T-cell (primary cell): ENCODE measurements at regions not wholly inside any gene's neighbourhood (a gene's known extent, or its start where the extent isn't known, plus 50 kb on each side); places are given as distances from the start of the nearest gene placed in this dataset.

Experiments
- ATAC-seq, 4 experiments: fragments of 200-7000 bp in 3 of 4; fragments of 150-1000 bp in 1 of 4; cut with Tn5 transposase; replicated peaks in 1 of 4; 1 replicate in 3 of 4; 2 replicates in 1 of 4; pipeline ENCODE4 v1.10.0; 2021; ENCODE audit warnings: moderate library complexity in 3 of 4, mild to moderate bottlenecking in 2 of 4, moderate number of reproducible peaks in 1 of 4
- CTCF ChIA-PET, 2 donors: fragments of 300-600 bp; sonication (Branson Sonifier 250); formaldehyde crosslinking; loops; one replicate each; lab custom pipeline; 2022; ENCODE audit warnings: antibody characterized with exemption in 2 of 2; lab: Charles Lee
- POLR2A ChIA-PET, 2 donors: fragments of 300-600 bp; sonication (Branson Sonifier 250); formaldehyde crosslinking; loops; one replicate each; lab custom pipeline; 2022; ENCODE audit warnings: antibody characterized with exemption in 2 of 2; lab: Charles Lee
- DNase-seq, 35 experiments: peaks; one replicate each; pipeline versions ENCODE4 v3.0.0 to v3.0.0-alpha.2; 2013 to 2023
- H3K27ac ChIP-seq: one replicate; pipeline ENCODE4 v1.5.1; 2013; ENCODE audit warnings: low read length
- H3K27me3 ChIP-seq, 2 experiments: replicated peaks in 1 of 2; 1 replicate in 1 of 2; 2 replicates in 1 of 2; pipeline versions ENCODE4 v1.6.1 to v1.7.0; 2013; ENCODE audit warnings: low read length in 1 of 2, mixed read lengths in 1 of 2; ENCODE audit not compliant: control insufficient read depth in 2 of 2, insufficient read depth in 2 of 2; ENCODE audit errors: extremely low read depth in 1 of 2
- H3K36me3 ChIP-seq, 2 donors: 1 replicate in 1 of 2; 2 replicates in 1 of 2; pipeline versions ENCODE4 v1.6.1 to v1.7.0; 2013; ENCODE audit warnings: low read length in 1 of 2; ENCODE audit not compliant: control insufficient read depth in 2 of 2, insufficient read depth in 1 of 2; ENCODE audit errors: extremely low read depth in 1 of 2
- H3K4me1 ChIP-seq, 2 experiments: 1 replicate in 1 of 2; 2 replicates in 1 of 2; pipeline versions ENCODE4 v1.6.1 to v1.7.0; 2013; ENCODE audit warnings: low read length in 2 of 2, mixed read lengths in 1 of 2; ENCODE audit not compliant: insufficient read depth in 2 of 2, control insufficient read depth in 1 of 2; ENCODE audit errors: extremely low read depth in 1 of 2
- H3K4me3 ChIP-seq, 2 donors: 1 replicate in 1 of 2; 2 replicates in 1 of 2; pipeline versions ENCODE4 v1.5.1 to v1.7.0; 2013; ENCODE audit warnings: mild to moderate bottlenecking in 2 of 2, low read length in 1 of 2, moderate library complexity in 1 of 2; ENCODE audit not compliant: control insufficient read depth in 1 of 2; ENCODE audit errors: extremely low read depth in 1 of 2
- H3K9me3 ChIP-seq: 2 replicates; pipeline ENCODE4 v1.7.0; 2013
- H3K27ac Mint-ChIP-seq, 2 donors: one replicate each; pipeline ENCODE4 v1.8.0; 2020 to 2021; ENCODE audit warnings: mild to moderate bottlenecking in 2 of 2, mixed read lengths in 2 of 2
- H3K27me3 Mint-ChIP-seq, 2 donors: one replicate each; pipeline ENCODE4 v1.8.0; 2021 to 2022; ENCODE audit warnings: mixed read lengths in 2 of 2
- H3K36me3 Mint-ChIP-seq: one replicate; pipeline ENCODE4 v1.8.0; 2021; ENCODE audit warnings: mixed read lengths
- H3K4me1 Mint-ChIP-seq, 3 donors: one replicate each; pipeline ENCODE4 v1.8.0; 2020 to 2022; ENCODE audit warnings: mixed read lengths in 3 of 3, mild to moderate bottlenecking in 1 of 3
- H3K4me3 Mint-ChIP-seq, 3 donors: one replicate each; pipeline ENCODE4 v1.8.0; 2020 to 2022; ENCODE audit warnings: mild to moderate bottlenecking in 3 of 3, mixed read lengths in 3 of 3, moderate library complexity in 3 of 3
- H3K9me3 Mint-ChIP-seq, 3 donors: one replicate each; pipeline ENCODE4 v1.8.0; 2020 to 2022; ENCODE audit warnings: mixed read lengths in 3 of 3
- WGBS: methylation state at CpG from one replicate; pipeline ENCODE4 v1.1.5; 2013; ENCODE audit warnings: missing lambda C conversion rate; ENCODE audit not compliant: insufficient coverage; 5-methylcytosine and 5-hydroxymethylcytosine counted together

DNA sequence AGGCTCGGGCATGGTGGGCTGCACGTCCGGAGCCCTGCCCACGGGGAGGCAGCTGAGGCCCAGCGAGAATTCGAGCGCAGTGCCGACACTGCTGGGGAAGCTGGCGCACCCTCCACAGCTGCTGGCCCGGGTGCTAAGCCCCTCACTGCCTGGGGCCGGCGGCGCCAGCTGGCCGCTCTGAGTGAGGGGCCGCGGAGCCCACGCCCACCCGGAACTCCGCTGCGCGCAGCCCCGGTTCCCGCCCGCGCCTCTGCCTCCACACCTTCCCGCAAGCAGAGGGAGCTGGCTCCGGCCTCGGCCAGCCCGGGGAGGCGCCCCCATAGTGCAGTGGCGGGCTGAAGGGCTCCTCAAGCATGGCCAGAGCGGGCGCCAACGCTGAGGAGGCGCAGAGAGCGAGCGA, 2080.4 kb downstream of the PCDH9 start:
- Mint-ChIP-seq H3K27ac (no peak overlapping the region), H3K4me1 (no peaks in the 10 kb centered on the region), H3K9me3 (peaks cover 8 to 25% (median 22%) of the 10 kb centered on the region in 3 donors), H3K4me3 (no peak overlapping the region), H3K36me3 (no peaks in the 10 kb centered on the region), H3K27me3 (no peaks in the 10 kb centered on the region)
- WGBS, result 96% methylated on average over 30 of the region's 37 CpGs
- DNase-seq, result no peak
- ChIA-PET CTCF (no interaction called here), POLR2A (no interaction called here)
- Histone ChIP-seq H3K9me3 (no peaks in the 10 kb centered on the region), H3K27ac (no peak overlapping the region), H3K4me1 (no peaks in the 10 kb centered on the region), H3K36me3 (no peaks in the 10 kb centered on the region), H3K4me3 (no peak overlapping the region), H3K27me3 (no peaks in the 10 kb centered on the region)
- ATAC-seq, result no peak

DNA sequence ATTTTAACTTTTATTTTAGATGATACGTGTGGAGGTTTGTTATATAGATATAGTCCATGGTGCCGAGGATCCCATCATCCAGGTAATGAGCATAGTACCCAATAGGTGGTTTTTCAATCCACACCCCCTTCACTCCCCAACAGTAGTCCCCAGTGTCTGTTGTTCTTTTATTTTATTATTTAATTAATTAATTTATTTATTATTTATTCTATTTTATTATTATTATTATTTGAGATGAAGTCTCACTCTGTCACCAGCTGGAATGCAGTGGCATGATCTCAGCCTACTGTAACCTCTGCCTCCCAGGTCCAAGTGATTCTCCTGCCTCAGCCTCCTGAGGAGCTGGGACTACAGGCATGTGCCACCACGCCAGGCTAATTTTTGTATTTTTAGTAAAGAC, 2086.2 kb downstream of the PCDH9 start:
- Histone ChIP-seq H3K9me3 (no peaks in the 10 kb centered on the region), H3K27me3 (no peaks in the 10 kb centered on the region), H3K36me3 (no peaks in the 10 kb centered on the region), H3K27ac (no peak overlapping the region), H3K4me1 (no peaks in the 10 kb centered on the region), H3K4me3 (no peak overlapping the region)
- no peak for DNase-seq
- Mint-ChIP-seq H3K36me3 (no peaks in the 10 kb centered on the region), H3K27ac (no peak overlapping the region), H3K27me3 (no peaks in the 10 kb centered on the region), H3K4me3 (no peak overlapping the region), H3K9me3 (peaks cover 8 to 28% (median 17%) of the 10 kb centered on the region in 3 donors), H3K4me1 (no peaks in the 10 kb centered on the region)
- 100% methylated on average over 1 of the region's 3 CpGs for WGBS
- no peak for ATAC-seq
- ChIA-PET CTCF (no interaction called here), POLR2A (no interaction called here)

DNA sequence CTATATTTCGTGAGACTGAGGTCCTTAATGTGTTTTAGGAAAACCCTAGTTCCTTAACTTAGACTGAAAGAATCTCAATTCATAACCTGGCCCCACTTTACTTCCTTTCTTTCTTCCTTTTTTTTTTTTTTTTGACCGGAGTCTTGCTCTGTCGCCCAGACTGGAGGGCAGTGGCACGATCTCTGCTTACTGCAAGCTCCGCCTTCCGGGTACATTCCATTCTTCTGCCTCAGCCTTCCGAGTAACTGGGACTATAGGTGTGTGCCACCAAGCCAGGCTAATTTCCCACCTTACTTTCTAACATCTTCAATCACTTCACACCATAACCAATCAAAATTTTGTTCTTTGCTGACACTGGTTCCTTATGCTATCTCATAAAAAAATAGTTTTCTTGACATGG, 2097.0 kb downstream of the PCDH9 start:
- ATAC-seq, result no peak
- Histone ChIP-seq H3K4me3 (no peak overlapping the region), H3K36me3 (no peaks in the 10 kb centered on the region), H3K4me1 (no peaks in the 10 kb centered on the region), H3K27ac (no peak overlapping the region), H3K9me3 (no peaks in the 10 kb centered on the region), H3K27me3 (no peaks in the 10 kb centered on the region)
- WGBS, result 78% methylated on average over 4 of the region's 7 CpGs
- Mint-ChIP-seq H3K27ac (no peak overlapping the region), H3K4me3 (no peak overlapping the region), H3K36me3 (no peaks in the 10 kb centered on the region), H3K9me3 (peaks cover 6 to 35% (median 18%) of the 10 kb centered on the region in 3 donors), H3K27me3 (no peaks in the 10 kb centered on the region), H3K4me1 (no peaks in the 10 kb centered on the region)
- CTCF ChIA-PET, result no interaction called here
- DNase-seq, result no peak
- POLR2A ChIA-PET, result interaction anchor here in 1 of 2 donors (0.6 kb wide), 1 partner anchor 672 kb away, joined by 4 read pairs; no protein-coding TSS in a partner anchor

DNA sequence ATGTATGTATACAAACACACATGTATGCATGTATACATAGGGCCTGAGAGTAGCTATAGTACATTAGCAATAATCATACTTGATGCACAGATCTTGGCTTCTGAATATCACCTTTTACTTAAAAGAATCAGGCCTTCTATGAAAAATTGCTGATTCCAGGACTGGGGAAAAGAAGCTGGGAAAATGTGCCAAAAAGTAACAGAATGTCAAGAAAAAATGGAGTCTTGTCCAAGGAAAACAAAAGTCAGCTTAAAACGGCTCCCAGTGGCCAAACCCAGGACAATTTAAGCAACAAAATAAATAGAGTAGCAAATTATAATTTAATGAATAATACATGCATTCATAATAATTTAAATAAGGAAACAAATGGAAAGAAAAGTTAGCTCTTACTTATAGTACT, 2104.9 kb downstream of the PCDH9 start:
- H3K36me3 ChIP-seq, result no peaks in the 10 kb centered on the region
- CTCF ChIA-PET, result no interaction called here
- H3K4me3 ChIP-seq, result no peak overlapping the region
- H3K27ac Mint-ChIP-seq, result no peak overlapping the region
- no peaks in the 10 kb centered on the region for H3K4me1 ChIP-seq
- peaks cover 13 to 40% (median 15%) of the 10 kb centered on the region in 3 donors for H3K9me3 Mint-ChIP-seq
- no peak overlapping the region for H3K4me3 Mint-ChIP-seq
- no peaks in the 10 kb centered on the region for H3K4me1 Mint-ChIP-seq
- DNase-seq (no peak), ATAC-seq (no peak)
- no peaks in the 10 kb centered on the region for H3K9me3 ChIP-seq
- POLR2A ChIA-PET, result no interaction called here
- WGBS, result no CpG with 5 or more reads among the region's 1 CpG
- no peaks in the 10 kb centered on the region for H3K27me3 ChIP-seq
- H3K27me3 Mint-ChIP-seq, result no peaks in the 10 kb centered on the region
- no peaks in the 10 kb centered on the region for H3K36me3 Mint-ChIP-seq
- no peak overlapping the region for H3K27ac ChIP-seq

DNA sequence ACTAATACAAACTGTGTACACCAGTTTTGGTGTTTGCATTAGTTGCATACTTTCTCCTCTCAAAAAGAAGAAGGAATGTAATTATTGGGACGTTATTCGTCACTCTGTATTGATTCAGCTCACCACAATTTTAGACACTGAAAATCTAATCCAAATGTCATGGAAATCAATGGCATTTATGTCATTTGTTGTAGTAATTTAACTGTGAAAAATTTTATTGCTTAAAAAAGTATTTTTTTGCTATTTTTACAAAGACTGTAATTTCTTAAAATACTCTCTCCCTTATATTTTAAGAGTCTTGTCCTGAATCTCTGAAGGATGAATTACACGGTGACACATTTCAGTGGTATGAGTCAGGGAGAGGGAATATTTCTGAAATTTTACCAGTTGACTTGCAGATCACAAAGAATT, 2117.6 kb downstream of the PCDH9 start:
- POLR2A ChIA-PET, result interaction anchor here in 1 of 2 donors (0.7 kb wide), 1 partner anchor 753 kb away, joined by 3 read pairs; no protein-coding TSS in a partner anchor
- no CpG with 5 or more reads among the region's 3 CpGs for WGBS
- H3K9me3 Mint-ChIP-seq, result peaks cover 0 to 28% (median 8%) of the 10 kb centered on the region in 3 donors

DNA sequence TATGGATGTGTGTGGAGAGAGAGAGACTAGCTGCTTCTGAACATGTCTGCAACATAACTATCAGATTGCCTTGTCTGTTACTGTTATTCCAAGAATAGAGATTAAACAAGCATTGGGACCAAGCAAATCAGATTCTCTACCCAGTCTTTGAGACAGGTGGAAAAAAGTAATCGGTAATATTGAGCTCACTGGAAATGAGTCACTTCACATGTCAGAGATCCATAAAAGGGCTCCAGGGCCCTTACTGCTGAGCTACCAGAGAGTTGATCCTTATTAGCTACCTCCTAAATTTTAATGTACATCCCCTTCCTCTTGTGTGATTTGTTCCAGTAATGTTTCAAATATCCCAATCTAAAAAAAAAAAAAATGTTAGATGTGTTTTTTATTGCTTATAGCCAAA, 2118.0 kb downstream of the PCDH9 start:
- no CpG with 5 or more reads among the region's 1 CpG for WGBS
- no peaks in the 10 kb centered on the region for H3K27me3 Mint-ChIP-seq
- no peaks in the 10 kb centered on the region for H3K9me3 ChIP-seq
- peaks cover 0 to 30% (median 11%) of the 10 kb centered on the region in 3 donors for H3K9me3 Mint-ChIP-seq
- no peaks in the 10 kb centered on the region for H3K36me3 Mint-ChIP-seq
- ATAC-seq (no peak), DNase-seq (no peak)
- no peaks in the 10 kb centered on the region for H3K36me3 ChIP-seq
- H3K27ac Mint-ChIP-seq, result no peak overlapping the region
- H3K27ac ChIP-seq, result no peak overlapping the region
- H3K4me3 Mint-ChIP-seq, result no peak overlapping the region
- no peaks in the 10 kb centered on the region for H3K4me1 ChIP-seq
- POLR2A ChIA-PET, result interaction anchor here in 1 of 2 donors (0.7 kb wide), 1 partner anchor 753 kb away, joined by 3 read pairs; no protein-coding TSS in a partner anchor
- H3K4me3 ChIP-seq, result no peak overlapping the region
- CTCF ChIA-PET, result no interaction called here
- H3K27me3 ChIP-seq, result no peaks in the 10 kb centered on the region
- H3K4me1 Mint-ChIP-seq, result no peaks in the 10 kb centered on the region

More for the DNA sequence above, 2117.6 kb downstream of the PCDH9 start:
- H3K36me3 ChIP-seq, result no peaks in the 10 kb centered on the region
- H3K4me1 ChIP-seq, result no peaks in the 10 kb centered on the region
- H3K36me3 Mint-ChIP-seq, result no peaks in the 10 kb centered on the region
- H3K27me3 Mint-ChIP-seq, result no peaks in the 10 kb centered on the region
- H3K4me1 Mint-ChIP-seq, result no peaks in the 10 kb centered on the region
- no peak overlapping the region for H3K27ac ChIP-seq
- no peaks in the 10 kb centered on the region for H3K27me3 ChIP-seq
- no peak overlapping the region for H3K27ac Mint-ChIP-seq
- no peak overlapping the region for H3K4me3 ChIP-seq
- no peaks in the 10 kb centered on the region for H3K9me3 ChIP-seq
- H3K4me3 Mint-ChIP-seq, result no peak overlapping the region
- no peak for DNase-seq
- CTCF ChIA-PET, result no interaction called here
- no peak for ATAC-seq

DNA sequence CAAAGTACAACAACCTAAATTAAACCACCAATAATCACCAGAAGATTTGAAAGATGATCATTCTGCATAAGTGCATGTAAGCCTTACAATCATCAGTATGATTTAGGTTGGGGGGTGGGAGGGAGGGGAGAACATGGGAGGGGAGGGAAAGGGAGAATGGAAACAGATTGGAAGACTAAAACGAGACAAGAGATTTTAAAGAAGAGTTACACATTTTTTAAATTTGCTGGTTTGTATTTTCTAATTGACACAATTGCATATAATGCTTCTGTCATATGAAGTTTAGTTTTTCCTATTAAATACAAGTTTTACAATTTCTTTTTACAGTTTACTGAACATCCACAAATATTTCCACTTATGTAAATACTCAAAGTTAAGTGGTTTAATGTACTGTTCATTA, 2118.9 kb downstream of the PCDH9 start:
- no peaks in the 10 kb centered on the region for H3K36me3 ChIP-seq
- no peak for ATAC-seq
- H3K36me3 Mint-ChIP-seq, result no peaks in the 10 kb centered on the region
- no peak overlapping the region for H3K27ac ChIP-seq
- H3K4me3 ChIP-seq, result no peak overlapping the region
- H3K27ac Mint-ChIP-seq, result no peak overlapping the region
- H3K9me3 ChIP-seq, result no peaks in the 10 kb centered on the region
- peaks cover 7 to 31% (median 15%) of the 10 kb centered on the region in 3 donors for H3K9me3 Mint-ChIP-seq
- H3K4me1 ChIP-seq, result no peaks in the 10 kb centered on the region
- H3K27me3 ChIP-seq, result no peaks in the 10 kb centered on the region
- H3K4me3 Mint-ChIP-seq, result no peak overlapping the region
- no peak for DNase-seq
- no CpG with 5 or more reads among the region's 1 CpG for WGBS
- ChIA-PET CTCF (no interaction called here), POLR2A (no interaction called here)
- H3K27me3 Mint-ChIP-seq, result no peaks in the 10 kb centered on the region
- no peaks in the 10 kb centered on the region for H3K4me1 Mint-ChIP-seq
